NCI-H1092 (cell line): ENCODE measurements at regions not wholly inside any gene's neighbourhood (a gene's known extent, or its start where the extent isn't known, plus 50 kb on each side); places are given as distances from the start of the nearest gene placed in this dataset.

Source experiments
- DNase-seq: peaks from one replicate; lab custom pipeline; 2025; lab: John Stamatoyannopoulos, UW

DNA sequence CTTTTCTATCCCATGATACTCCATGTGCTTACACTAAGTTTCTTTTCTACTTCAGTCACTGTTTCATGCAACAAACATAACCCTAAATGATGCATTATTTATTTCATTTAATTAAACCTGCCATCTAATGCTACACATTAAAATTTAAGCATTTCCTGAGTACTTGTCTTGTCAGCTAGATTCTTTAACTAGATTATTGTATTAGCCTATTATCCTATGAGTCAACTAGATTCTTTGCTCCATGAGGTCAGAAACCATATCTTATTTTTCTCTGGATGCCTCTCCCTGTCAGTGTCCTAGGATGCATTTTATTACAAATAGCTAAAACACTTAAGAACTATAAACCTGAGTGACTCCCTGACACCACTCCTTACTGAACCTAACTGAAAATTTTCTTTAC lies 652.4 kb downstream of the SLC4A3 start:
- no peak for DNase-seq

DNA sequence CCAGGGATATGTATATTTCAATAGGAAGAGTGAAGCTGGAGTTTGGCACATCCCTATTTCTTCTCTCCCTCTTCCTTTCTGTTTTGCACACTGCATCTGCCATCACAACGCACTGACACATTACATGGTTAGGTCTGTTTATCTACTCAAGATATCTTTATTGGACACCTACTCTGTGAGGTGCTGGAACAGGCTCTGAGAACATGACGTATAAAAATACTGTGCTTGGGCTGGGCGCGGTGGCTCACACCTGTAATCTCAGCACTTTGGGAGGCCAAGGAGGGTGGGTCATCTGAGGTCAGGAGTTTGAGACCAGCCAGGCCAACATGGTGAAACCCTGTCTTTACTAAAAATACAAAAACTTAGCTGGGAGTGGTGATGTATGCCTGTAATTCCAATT lies 653.3 kb downstream of the SLC4A3 start:
- DNase-seq = no peak

DNA sequence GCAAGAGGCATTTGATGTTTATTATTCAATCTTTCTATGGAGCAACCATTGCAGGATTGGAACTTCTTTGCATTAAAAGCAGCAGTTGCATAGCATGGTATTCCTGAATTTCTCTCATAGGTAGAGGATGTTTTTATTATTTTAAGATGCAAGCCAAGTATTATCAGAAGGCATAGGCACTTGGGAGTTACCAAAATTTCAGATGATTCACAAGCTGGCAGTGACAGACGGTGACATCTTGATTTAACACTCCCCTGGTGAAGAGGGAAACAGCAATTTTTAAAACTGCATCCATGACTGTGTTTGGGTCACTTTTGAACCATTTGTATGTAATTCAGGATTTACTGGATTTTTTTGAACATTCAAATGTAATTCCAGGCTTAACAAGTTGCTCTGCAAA lies 654.3 kb downstream of the SLC4A3 start:
- no peak for DNase-seq

DNA sequence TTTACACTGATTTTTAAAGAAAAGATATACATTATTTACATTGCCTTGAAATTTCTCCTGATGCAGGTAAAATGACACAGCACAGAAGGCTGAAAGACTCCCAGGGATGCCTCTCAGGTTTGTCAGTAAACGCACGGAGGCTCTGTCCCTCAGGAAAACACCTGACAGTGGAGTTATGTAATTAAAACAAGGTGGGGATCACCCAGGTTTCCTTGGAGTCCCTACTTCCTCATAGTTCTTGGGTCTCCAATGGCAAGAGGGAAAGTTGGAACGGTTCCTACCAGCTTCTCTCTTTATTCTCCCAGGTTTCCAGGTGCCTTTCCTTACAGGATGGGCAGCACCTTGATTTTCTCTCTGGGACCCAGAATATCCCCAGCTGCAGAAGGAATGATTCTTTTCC lies 654.8 kb downstream of the SLC4A3 start:
- DNase-seq = no peak

- no peak for DNase-seq
These were observed 666.5 kb downstream of the SLC4A3 start for GRCh38 chr2:220293966-220294365.

- no peak for DNase-seq
These were observed 668.7 kb downstream of the SLC4A3 start for GRCh38 chr2:220296174-220296573.

DNA sequence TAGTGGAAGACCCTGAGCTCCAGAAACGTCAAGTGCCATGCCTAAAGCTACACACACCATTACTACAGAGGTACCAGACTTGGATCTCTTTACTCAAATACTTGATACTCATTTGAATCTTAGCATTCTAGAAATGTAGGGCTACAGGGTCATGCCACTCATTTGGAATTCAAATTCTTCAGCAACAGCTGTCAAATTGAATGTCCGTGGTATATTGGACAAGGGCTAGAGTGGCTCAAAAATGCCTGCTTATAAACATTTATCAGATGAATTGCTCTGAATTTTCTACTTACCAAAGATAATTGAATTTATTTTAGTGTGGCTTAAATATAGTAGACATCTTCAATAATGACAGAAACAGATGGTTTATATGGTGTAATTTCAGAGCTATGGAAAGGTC lies 669.7 kb downstream of the SLC4A3 start:
- DNase-seq = no peak

GRCh38 chr2:220300806-220301205 lies 673.4 kb downstream of the SLC4A3 start:
- no peak for DNase-seq

DNA sequence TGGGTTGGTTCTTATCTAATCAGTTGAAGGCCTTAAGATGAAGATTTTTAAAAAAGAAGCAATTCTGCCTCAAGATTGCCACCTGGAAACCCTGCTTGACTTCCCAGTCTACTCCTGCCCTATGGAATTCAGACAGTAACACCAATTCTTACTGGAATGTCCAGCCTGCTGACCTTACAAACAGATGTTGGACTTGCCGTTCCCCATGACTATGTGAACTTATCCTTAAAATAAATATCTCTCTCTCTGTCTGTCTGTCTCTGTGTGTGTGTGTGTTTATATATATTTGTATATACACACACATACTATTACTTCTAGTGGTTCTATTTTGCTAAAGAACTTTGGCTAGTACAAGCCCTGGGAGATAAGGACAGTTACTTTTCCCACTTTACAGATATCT lies 675.3 kb downstream of the SLC4A3 start:
- DNase-seq = no peak

DNA sequence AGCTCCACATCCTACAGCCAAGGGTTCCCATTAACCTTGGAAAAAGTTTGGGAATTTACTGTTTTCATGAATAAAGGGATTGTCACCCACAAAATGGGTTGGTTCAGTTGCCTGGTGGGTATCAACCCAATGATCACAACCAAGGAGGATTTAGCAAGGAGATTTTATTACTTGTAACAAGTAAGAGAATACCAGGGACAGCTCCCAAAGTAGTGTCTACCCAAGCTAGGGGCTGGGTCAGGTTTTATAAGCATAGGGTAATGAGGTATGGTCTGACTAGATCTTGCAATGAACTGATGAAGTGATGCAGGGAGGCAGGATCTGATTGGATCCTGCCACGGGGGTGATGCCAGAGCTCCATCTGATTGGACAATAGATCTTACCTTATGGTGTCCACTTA lies 681.8 kb downstream of the SLC4A3 start:
- DNase-seq = no peak

DNA sequence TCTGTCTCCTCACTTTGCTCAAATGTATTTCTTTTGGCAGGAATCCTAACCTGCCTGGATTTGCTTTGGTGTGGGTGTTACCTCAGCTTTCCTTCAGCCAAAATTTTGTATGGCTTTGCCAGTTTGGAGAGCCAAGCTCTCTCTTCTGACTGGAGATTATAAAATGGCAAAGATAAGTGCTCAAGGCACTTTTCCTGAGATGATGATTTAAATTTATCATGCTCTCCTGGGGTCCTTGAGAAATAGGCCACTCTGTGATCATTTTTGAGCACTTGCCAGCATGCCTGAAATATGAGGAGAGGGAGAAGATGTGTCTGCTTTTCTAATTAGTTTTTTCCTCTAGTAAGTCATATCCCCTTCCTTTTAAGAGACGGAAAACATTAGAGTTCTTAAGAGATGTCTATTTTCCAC lies 683.0 kb downstream of the SLC4A3 start:
- no peak for DNase-seq

GRCh38 chr2:220315098-220315823 lies 687.8 kb downstream of the SLC4A3 start:
- no peak for DNase-seq

DNA sequence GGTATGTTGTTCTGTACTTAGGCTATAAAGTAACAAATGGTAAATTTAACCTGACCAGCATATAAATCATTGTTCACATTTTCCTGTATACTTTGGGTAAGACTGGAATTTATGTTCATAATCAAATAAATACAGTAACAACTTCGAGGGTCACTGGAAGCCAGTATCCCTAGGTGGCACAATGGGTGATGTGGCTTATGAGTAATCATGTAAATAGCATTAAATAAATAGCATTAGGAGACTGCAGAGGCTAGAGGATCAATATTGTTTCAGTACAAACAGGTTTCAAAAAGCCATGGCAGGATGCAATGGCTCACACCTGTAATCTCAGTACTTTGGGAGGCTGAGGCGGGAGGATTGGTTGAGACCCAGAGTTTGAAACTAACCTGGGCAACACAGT lies 690.6 kb downstream of the SLC4A3 start:
- DNase-seq = no peak

GRCh38 chr2:220318508-220318907 lies 691.1 kb downstream of the SLC4A3 start:
- DNase-seq = no peak

DNA sequence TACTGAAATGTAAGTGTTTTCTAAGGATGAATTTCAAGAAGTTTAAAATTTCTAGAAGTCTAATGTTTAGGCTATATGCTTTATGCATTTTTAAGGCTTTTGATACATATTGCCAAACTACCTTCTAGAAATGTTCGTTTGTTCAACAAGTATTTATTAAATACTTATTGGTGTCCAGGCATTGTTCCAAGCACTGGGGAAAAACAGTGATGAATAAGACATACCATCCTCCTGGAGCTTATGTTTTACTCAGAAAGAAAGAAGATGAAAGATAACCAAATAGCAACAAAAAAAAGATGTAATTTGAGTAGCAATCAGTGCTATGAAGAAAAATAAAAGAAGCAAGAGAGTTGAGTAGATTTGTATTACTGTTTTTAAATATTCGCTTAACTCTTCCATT lies 692.9 kb downstream of the SLC4A3 start:
- DNase-seq = no peak

DNA sequence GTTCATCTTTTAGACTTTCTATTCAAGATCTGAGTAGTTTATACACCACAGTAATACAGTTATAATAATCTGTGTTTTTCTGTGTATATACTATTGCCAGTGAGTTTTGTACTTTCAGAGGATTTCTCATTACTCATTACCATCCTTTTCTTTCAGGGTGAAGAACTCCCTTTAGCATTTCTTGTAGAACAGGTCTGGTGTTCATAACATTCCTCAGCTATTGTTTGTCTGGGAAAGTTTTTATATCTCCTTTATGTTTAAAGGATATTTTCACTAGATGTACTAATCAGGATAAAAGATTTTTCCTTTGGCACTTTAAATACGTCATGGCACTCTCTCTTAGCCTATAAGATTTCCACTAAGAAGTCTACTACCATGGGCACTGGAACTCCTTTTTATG lies 705.5 kb downstream of the SLC4A3 start:
- no peak for DNase-seq

DNA sequence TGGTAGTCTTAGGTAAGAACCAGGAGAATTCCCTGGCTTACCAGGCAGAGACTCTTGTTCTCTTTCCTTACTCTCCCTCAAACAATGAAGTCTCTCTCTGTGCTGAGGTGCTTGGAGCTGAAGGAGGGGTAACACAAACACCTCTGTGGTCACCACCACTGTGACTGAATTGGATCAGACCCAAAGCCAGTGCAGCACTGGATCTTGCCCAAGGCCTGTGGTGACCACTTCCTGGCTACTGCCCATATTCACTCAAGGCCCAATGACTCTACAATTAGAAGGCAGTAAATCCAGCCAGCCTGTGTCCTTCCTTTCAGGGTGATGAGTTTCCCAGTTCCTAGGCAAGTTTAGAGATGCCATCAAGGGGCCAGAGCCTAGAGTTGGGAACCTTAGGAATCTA lies 706.8 kb downstream of the SLC4A3 start:
- DNase-seq = no peak

- no peak for DNase-seq
These were observed 707.6 kb downstream of the SLC4A3 start for GRCh38 chr2:220334871-220335590.

GRCh38 chr2:220335591-220335915 lies 708.1 kb downstream of the SLC4A3 start:
- DNase-seq = no peak

DNA sequence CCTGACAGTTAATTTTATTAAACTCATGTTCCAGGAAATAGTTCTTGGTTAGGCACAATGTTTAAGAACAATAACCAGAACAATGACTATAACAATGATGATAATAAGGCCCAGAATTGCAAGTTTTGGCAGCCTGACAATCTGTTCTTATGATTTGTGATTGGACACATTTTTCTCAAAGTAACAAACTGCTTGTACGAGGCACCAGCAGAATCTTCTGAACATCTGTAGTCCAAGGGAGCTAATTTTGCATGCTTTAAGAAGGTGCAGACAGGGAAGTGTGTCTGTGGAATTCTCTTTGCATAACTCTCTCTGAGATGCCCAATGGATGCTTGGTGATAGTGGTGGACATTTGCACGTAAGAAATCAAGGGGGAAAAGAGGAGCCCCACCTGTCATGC lies 709.3 kb downstream of the SLC4A3 start:
- no peak for DNase-seq

DNA sequence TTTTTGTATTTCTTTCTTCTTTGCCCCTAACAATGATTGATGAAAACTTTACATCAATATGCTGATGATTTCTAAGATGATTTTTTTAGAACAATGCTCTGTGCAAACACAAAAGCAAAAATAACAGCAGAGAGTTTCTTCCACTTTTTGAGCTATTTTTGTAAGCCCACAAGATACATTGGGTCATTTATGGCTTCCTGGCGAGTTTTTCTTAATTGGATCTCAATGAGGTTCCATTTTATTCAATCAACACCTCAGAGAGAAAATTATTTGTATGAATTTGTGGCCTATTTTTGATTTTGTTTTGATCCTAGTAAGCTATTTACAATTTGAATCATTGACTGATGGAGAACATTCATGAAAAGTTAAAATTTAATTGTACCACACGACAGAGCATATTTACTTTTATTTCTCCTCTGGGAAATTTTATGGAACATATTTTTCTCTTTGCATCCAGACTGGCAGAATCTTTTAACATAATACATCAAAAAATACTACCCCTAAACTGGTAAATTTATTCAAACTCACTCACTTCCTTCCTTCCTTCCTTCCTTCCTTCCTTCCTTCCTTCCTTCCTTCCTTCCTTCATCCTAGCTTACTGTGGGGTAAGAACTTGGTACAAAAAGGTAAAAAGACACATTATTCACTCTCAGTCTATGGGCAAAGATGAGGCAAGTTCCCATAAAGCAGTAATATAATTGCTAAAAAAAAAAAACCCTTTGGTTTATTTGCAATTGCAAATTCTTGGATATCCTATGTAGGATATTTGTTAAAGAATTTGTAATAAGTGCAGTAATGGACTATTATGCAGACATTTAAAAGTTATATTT lies 710.4 kb downstream of the SLC4A3 start:
- DNase-seq = no peak

- no peak for DNase-seq
These were observed 713.6 kb downstream of the SLC4A3 start for GRCh38 chr2:220341014-220341413.

DNA sequence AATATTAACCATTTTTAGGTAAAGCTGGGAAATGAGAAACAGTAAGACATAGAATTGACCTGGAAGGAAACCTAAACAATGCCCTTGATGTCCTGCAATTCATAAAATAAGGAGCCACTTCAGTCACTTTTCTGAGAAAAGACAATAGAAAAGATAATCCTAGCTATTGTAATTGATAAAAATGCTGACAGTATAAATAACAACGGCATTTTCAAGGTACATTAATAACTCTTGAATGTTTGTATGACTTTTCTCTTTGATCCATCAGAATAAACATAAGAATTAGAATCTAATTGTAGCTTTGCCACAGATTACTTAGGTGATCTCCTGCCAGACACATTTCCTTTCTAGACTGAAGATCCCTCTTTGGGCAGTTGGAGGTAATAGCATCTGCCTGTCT lies 719.5 kb downstream of the SLC4A3 start:
- DNase-seq = no peak
